ENCODE measurements at regions not wholly inside any gene's neighbourhood (a gene's known extent, or its start where the extent isn't known, plus 50 kb on each side); places are given as distances from the start of the nearest gene placed in this dataset.
"Not testable (repeated sequence)": the region's sequence is repeated elsewhere in the genome, so short reads cannot be mapped to it uniquely, and the experiment has no call there.

DNA sequence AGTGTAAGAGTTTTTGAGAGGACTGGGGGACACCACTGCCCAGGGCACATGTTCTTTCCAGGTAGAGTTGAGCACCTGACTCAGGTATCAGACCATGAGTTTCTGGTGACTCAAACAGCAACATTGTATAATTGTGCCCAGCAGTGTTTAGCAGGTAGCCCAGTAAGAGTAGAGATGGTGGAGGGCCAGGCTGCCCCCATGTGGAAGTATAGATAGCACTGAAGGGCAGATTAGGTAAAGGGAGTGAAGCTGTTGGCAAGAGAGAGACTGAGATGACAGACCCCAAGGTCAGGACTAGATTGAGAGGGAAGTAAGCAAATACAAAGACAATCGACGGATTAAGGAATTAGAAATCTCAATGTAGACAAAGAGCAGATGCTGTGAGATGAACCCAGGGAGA, 74.6 kb downstream of the TRIM42 start:
- no peak for DNase-seq (ENCODE audit: low read depth)

- DNase-seq (ENCODE audit: low read depth), result no peak
Observed at GRCh38 chr3:140753865-140754754, 76.2 kb downstream of the TRIM42 start.

GRCh38 chr3:140754936-140755335, 77.1 kb downstream of the TRIM42 start:
- no peak for DNase-seq (ENCODE audit: low read depth)

GRCh38 chr3:140756240-140757016, 78.6 kb downstream of the TRIM42 start:
- no peak for DNase-seq (ENCODE audit: low read depth)

- DNase-seq (ENCODE audit: low read depth), result no peak
Observed at GRCh38 chr3:140758791-140759444, 81.1 kb downstream of the TRIM42 start.

- DNase-seq (ENCODE audit: low read depth), result no peak
Observed at GRCh38 chr3:140760324-140761075, 82.6 kb downstream of the TRIM42 start.

GRCh38 chr3:140761076-140761639, 83.3 kb downstream of the TRIM42 start:
- DNase-seq (ENCODE audit: low read depth), result no peak

DNA sequence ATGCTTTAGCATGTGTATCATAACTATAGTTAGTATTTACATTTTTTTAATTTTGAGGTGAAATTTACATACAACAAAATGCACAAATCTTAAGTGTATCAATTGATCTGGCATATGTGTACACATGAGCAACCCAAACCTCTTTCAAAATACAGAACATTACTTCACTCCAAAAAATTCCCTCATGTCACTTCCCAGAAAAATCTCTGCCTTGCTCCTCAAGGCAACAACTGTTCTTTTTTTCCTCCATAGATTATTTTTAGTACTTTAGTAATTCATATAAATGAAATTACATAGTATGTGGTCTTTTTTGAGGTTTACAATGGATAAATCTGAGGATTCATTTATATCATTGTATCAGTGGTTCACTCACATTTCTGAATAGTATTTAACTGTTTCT, 84.9 kb downstream of the TRIM42 start:
- no peak for DNase-seq (ENCODE audit: low read depth)

DNA sequence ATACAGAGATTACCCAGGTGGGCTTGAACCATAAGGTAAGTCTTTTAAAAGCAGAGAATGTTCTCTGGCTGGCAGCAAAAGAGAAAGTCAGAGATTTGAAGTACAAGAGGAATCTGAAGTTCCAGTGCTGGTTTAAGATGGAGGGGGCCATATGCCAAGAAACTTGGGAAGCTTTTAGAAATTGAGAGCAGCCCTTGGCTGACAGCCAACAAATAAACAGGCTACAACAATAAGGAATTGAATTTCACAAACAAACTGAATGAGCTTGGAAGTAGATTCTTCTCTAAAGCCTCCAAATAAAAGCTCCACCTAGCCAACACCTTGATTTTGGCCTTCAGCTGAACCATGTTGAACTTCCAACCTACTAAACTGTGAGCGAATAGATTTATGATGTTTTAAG, 85.7 kb downstream of the TRIM42 start:
- no peak for DNase-seq (ENCODE audit: low read depth)

DNA sequence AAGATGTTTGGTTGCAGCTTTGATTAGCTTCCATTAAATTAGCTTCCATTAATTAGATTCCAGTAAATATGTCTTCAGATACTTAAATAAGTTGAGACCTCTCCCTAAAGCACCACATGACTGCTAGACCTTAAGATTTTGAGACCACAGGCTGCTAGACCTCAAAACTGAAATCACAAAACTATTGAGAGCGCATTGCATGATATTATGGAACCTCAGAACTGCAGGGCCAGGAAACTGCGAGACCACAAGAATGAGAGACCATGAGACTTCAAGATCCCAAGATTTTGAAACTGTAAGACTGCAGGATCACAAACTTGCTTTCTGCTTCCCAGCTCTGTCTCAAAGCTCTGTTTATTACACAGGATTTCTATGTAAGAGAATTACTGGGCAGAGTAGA, 87.4 kb downstream of the TRIM42 start:
- DNase-seq (ENCODE audit: low read depth), result no peak

DNA sequence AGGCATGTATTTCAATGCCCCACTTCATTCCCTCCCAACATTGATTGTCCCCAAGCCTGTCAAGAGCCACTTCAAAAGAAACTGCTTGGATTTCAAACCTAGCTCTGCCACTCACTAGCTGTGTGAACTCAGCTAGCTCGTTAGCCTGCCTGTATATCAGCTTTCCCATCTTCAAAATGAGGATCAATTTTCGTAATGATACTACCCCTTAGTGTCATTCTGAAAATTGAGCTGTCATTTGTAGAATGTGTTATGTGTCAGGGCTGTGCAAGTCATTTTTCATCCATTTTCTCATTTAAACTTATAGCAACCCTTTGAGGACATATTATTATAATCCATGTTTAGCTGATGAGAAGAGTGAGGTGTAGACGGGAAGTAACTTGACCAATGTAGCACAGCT, 88.6 kb downstream of the TRIM42 start:
- DNase-seq (ENCODE audit: low read depth), result no peak

DNA sequence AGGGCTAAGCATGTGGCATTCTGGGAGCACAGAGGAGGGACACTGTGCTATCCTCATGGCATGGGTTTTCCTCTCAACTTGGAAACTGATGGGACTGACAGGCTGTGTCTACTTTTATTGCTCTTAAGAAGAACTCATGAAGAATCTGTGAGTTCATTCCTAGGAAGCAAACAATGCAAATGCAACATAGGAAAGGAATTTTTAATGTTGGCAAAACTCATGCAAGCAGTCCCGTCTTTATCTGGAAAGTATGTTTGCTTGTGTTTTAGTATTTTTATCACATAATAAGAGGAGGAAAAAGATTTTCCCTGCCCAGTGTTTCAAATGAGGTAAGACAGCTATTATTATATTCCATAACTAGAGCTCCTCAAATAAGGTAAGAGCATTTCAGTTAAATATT, 89.7 kb downstream of the TRIM42 start:
- DNase-seq (ENCODE audit: low read depth), result no peak

GRCh38 chr3:140768941-140769340, 91.1 kb downstream of the TRIM42 start:
- no peak for DNase-seq (ENCODE audit: low read depth)

- no peak for DNase-seq (ENCODE audit: low read depth)
Observed at GRCh38 chr3:140769951-140770350, 92.1 kb downstream of the TRIM42 start.

GRCh38 chr3:140770977-140771667, 93.3 kb downstream of the TRIM42 start:
- DNase-seq (ENCODE audit: low read depth), result no peak

GRCh38 chr3:140777631-140778233, 99.9 kb downstream of the TRIM42 start:
- DNase-seq (ENCODE audit: low read depth), result no peak

GRCh38 chr3:140791368-140791767, 113.5 kb downstream of the TRIM42 start:
- DNase-seq (ENCODE audit: low read depth), result no peak

DNA sequence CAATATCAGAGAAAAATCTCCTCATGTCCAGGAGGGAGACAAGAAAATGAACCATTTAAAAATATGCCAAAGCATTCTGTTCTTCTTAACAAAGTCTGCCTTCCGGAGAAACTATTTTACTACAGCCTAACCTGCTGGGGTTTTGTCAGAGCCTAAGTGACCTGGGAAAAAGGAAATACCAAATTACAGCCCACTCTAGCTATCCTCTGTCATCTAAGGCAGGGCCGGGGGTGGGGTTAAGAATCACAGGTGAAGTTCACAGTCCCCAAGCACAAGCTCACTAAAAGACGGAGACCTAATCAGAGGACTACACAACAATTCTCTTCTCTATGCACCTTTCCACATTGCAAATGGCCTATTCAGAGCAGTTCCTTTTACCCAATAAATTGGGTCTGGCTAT, 116.6 kb downstream of the TRIM42 start:
- no peak for DNase-seq (ENCODE audit: low read depth)

GRCh38 chr3:140802898-140803297, 125.0 kb downstream of the TRIM42 start:
- not testable (repeated sequence) for DNase-seq (ENCODE audit: low read depth)

DNA sequence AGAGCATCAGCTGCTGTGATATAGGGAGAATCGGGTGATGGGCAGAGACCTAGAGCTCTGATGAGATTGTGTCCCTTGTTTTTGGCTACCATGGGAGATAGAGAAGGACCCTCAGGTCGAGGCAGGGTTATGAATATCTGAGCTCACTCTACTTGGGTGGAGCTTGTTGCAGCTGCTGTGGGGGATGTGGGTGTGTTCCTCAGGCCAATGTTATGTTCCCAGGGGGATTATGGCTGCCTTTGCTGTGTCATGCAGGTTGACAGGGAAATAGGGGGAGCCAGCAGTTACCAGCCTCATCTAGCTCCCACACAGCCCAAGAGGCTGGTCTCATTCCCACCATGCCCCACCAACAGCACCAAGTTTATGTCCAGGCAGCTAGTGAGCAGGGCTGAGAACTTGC, 131.5 kb downstream of the TRIM42 start:
- no peak for DNase-seq (ENCODE audit: low read depth)
